Immature natural killer cell (primary cell): ENCODE measurements at regions not wholly inside any gene's neighbourhood (a gene's known extent, or its start where the extent isn't known, plus 50 kb on each side); places are given as distances from the start of the nearest gene placed in this dataset.
A peak's percentile ranks its signal among the peaks of the same experiment; 100 is the strongest.

Experiments
- DNase-seq, 3 donors: peaks; one replicate each; pipeline ENCODE4 v3.0.0; 2022; ENCODE audit warnings: mixed read lengths in 1 of 3
- H3K27ac Mint-ChIP-seq, 6 donors: one replicate each; pipeline ENCODE4 v1.8.0; 2020; ENCODE audit warnings: mixed read lengths in 6 of 6, mild to moderate bottlenecking in 5 of 6, inconsistent platforms in 4 of 6, moderate library complexity in 3 of 6
- H3K27me3 Mint-ChIP-seq, 3 donors: one replicate each; pipeline ENCODE4 v1.8.0; 2020 to 2021; ENCODE audit warnings: low read depth in 3 of 3, mild to moderate bottlenecking in 3 of 3, mixed read lengths in 3 of 3, moderate library complexity in 3 of 3, inconsistent platforms in 1 of 3
- H3K36me3 Mint-ChIP-seq, 3 donors: one replicate each; pipeline ENCODE4 v1.8.0; 2020; ENCODE audit warnings: mixed read lengths in 3 of 3, inconsistent platforms in 2 of 3, mild to moderate bottlenecking in 2 of 3
- H3K4me1 Mint-ChIP-seq, 2 donors: one replicate each; pipeline ENCODE4 v1.8.0; 2020; ENCODE audit warnings: inconsistent platforms in 2 of 2, mild to moderate bottlenecking in 2 of 2, mixed read lengths in 2 of 2, moderate library complexity in 1 of 2
- H3K4me3 Mint-ChIP-seq, 5 donors: one replicate each; pipeline ENCODE4 v1.8.0; 2020; ENCODE audit warnings: mild to moderate bottlenecking in 5 of 5, mixed read lengths in 5 of 5, inconsistent platforms in 3 of 5, moderate library complexity in 3 of 5
- H3K9me3 Mint-ChIP-seq, 6 donors: one replicate each; pipeline ENCODE4 v1.8.0; 2020; ENCODE audit warnings: mild to moderate bottlenecking in 6 of 6, mixed read lengths in 6 of 6, inconsistent platforms in 4 of 6, moderate library complexity in 3 of 6

GRCh38 chr2:242030226-242030575 lies 160.7 kb downstream of the RTP5 start:
- H3K27ac Mint-ChIP-seq = peak overlapping the region in 1 of 6 donors; percentile 17
- H3K36me3 Mint-ChIP-seq = peaks cover 0 to 4% (median 0%) of the 10 kb centered on the region in 3 donors
- peaks cover 21 to 69% (median 56%) of the 10 kb centered on the region in 3 donors for H3K27me3 Mint-ChIP-seq
- no peak for DNase-seq
- no peak overlapping the region for H3K4me3 Mint-ChIP-seq
- peaks cover 35 to 48% of the 10 kb centered on the region in 2 donors for H3K4me1 Mint-ChIP-seq
- H3K9me3 Mint-ChIP-seq = peaks cover 0 to 5% (median 0%) of the 10 kb centered on the region in 6 donors

- H3K27ac Mint-ChIP-seq = peak overlapping the region in 4 of 6 donors; percentile 64 to 87 (median 82)
- H3K27me3 Mint-ChIP-seq = peaks cover 22 to 64% (median 54%) of the 10 kb centered on the region in 3 donors
- H3K36me3 Mint-ChIP-seq = peaks cover 0 to 4% (median 0%) of the 10 kb centered on the region in 3 donors
- peak overlapping the region; percentile 65 to 85 (median 76) for H3K4me3 Mint-ChIP-seq
- H3K4me1 Mint-ChIP-seq = peaks cover 35 to 48% of the 10 kb centered on the region in 2 donors
- no peak for DNase-seq
- peaks cover 0 to 5% (median 0%) of the 10 kb centered on the region in 6 donors for H3K9me3 Mint-ChIP-seq
Measured at GRCh38 chr2:242030858-242031257, 161.3 kb downstream of the RTP5 start.

- peaks cover 35 to 48% of the 10 kb centered on the region in 2 donors for H3K4me1 Mint-ChIP-seq
- peak; percentile 79 to 83 (median 80) for DNase-seq
- H3K27ac Mint-ChIP-seq = peak overlapping the region; percentile 63 to 87 (median 80)
- peaks cover 23 to 60% (median 53%) of the 10 kb centered on the region in 3 donors for H3K27me3 Mint-ChIP-seq
- H3K4me3 Mint-ChIP-seq = peak overlapping the region; percentile 65 to 85 (median 76)
- H3K36me3 Mint-ChIP-seq = peaks cover 0 to 4% (median 0%) of the 10 kb centered on the region in 3 donors
- peaks cover 0 to 5% (median 0%) of the 10 kb centered on the region in 6 donors for H3K9me3 Mint-ChIP-seq
Measured at GRCh38 chr2:242031481-242032019, 162.0 kb downstream of the RTP5 start.

GRCh38 chr2:242032780-242033656 lies 163.5 kb downstream of the RTP5 start:
- Mint-ChIP-seq H3K27me3 (peaks cover 16 to 61% (median 56%) of the 10 kb centered on the region in 3 donors), H3K27ac (peak overlapping the region in 2 of 6 donors; percentile 65 to 82), H3K4me3 (peak overlapping the region in 2 of 5 donors; percentile 2 to 6), H3K9me3 (peaks cover 0 to 5% (median 0%) of the 10 kb centered on the region in 6 donors), H3K4me1 (peaks cover 35 to 48% of the 10 kb centered on the region in 2 donors), H3K36me3 (peaks cover 0 to 4% (median 0%) of the 10 kb centered on the region in 3 donors)
- no peak for DNase-seq

GRCh38 chr2:242034138-242034537 lies 164.6 kb downstream of the RTP5 start:
- Mint-ChIP-seq H3K9me3 (peaks cover 0 to 5% (median 0%) of the 10 kb centered on the region in 6 donors), H3K4me1 (peaks cover 35 to 48% of the 10 kb centered on the region in 2 donors), H3K36me3 (no peaks in the 10 kb centered on the region), H3K27me3 (peaks cover 22 to 58% (median 55%) of the 10 kb centered on the region in 3 donors), H3K27ac (peak overlapping the region in 1 of 6 donors; percentile 64), H3K4me3 (no peak overlapping the region)
- no peak for DNase-seq

- H3K9me3 Mint-ChIP-seq = peaks cover 0 to 5% (median 0%) of the 10 kb centered on the region in 6 donors
- no peak overlapping the region for H3K4me3 Mint-ChIP-seq
- H3K4me1 Mint-ChIP-seq = peaks cover 33 to 37% of the 10 kb centered on the region in 2 donors
- DNase-seq = no peak
- no peaks in the 10 kb centered on the region for H3K36me3 Mint-ChIP-seq
- H3K27me3 Mint-ChIP-seq = peaks cover 24 to 51% (median 47%) of the 10 kb centered on the region in 3 donors
- no peak overlapping the region for H3K27ac Mint-ChIP-seq
Measured at GRCh38 chr2:242034996-242035814, 165.7 kb downstream of the RTP5 start.

- peaks cover 0 to 5% (median 0%) of the 10 kb centered on the region in 6 donors for H3K9me3 Mint-ChIP-seq
- H3K4me3 Mint-ChIP-seq = no peak overlapping the region
- peaks cover 20 to 45% (median 41%) of the 10 kb centered on the region in 3 donors for H3K27me3 Mint-ChIP-seq
- no peak for DNase-seq
- no peaks in the 10 kb centered on the region for H3K36me3 Mint-ChIP-seq
- no peak overlapping the region for H3K27ac Mint-ChIP-seq
- peaks cover 25 to 29% of the 10 kb centered on the region in 2 donors for H3K4me1 Mint-ChIP-seq
Measured at GRCh38 chr2:242035858-242036652, 166.5 kb downstream of the RTP5 start.

- Mint-ChIP-seq H3K27ac (no peak overlapping the region), H3K4me1 (peaks cover 19 to 23% of the 10 kb centered on the region in 2 donors), H3K27me3 (peaks cover 19 to 44% (median 35%) of the 10 kb centered on the region in 3 donors), H3K36me3 (no peaks in the 10 kb centered on the region), H3K4me3 (no peak overlapping the region), H3K9me3 (peaks cover 0 to 3% (median 0%) of the 10 kb centered on the region in 6 donors)
- no peak for DNase-seq
Measured at GRCh38 chr2:242036653-242036950, 167.1 kb downstream of the RTP5 start.

- H3K4me1 Mint-ChIP-seq = peaks cover 7 to 9% of the 10 kb centered on the region in 2 donors
- no peaks in the 10 kb centered on the region for H3K9me3 Mint-ChIP-seq
- peak overlapping the region in 1 of 5 donors; percentile 44 for H3K4me3 Mint-ChIP-seq
- peaks cover 0 to 3% (median 0%) of the 10 kb centered on the region in 3 donors for H3K36me3 Mint-ChIP-seq
- peaks cover 21 to 46% (median 35%) of the 10 kb centered on the region in 3 donors for H3K27me3 Mint-ChIP-seq
- H3K27ac Mint-ChIP-seq = no peak overlapping the region
- DNase-seq = no peak
Measured at GRCh38 chr2:242038166-242038927, 168.8 kb downstream of the RTP5 start.

GRCh38 chr2:242038928-242039341 lies 169.4 kb downstream of the RTP5 start:
- H3K4me3 Mint-ChIP-seq = no peak overlapping the region
- H3K27ac Mint-ChIP-seq = no peak overlapping the region
- DNase-seq = no peak
- H3K4me1 Mint-ChIP-seq = peaks cover 2 to 3% of the 10 kb centered on the region in 2 donors
- peaks cover 25 to 40% (median 34%) of the 10 kb centered on the region in 3 donors for H3K27me3 Mint-ChIP-seq
- no peaks in the 10 kb centered on the region for H3K9me3 Mint-ChIP-seq
- peaks cover 0 to 3% (median 0%) of the 10 kb centered on the region in 3 donors for H3K36me3 Mint-ChIP-seq

GRCh38 chr2:242040303-242040655 lies 170.8 kb downstream of the RTP5 start:
- DNase-seq = no peak
- Mint-ChIP-seq H3K27me3 (peaks cover 25 to 33% (median 31%) of the 10 kb centered on the region in 3 donors), H3K36me3 (peaks cover 0 to 3% (median 0%) of the 10 kb centered on the region in 3 donors), H3K4me3 (no peak overlapping the region), H3K27ac (peak overlapping the region in 1 of 6 donors; percentile 45), H3K9me3 (no peaks in the 10 kb centered on the region), H3K4me1 (no peaks in the 10 kb centered on the region)

- no peak for DNase-seq
- no peaks in the 10 kb centered on the region for H3K4me1 Mint-ChIP-seq
- no peaks in the 10 kb centered on the region for H3K9me3 Mint-ChIP-seq
- no peak overlapping the region for H3K27ac Mint-ChIP-seq
- H3K36me3 Mint-ChIP-seq = peaks cover 0 to 3% (median 0%) of the 10 kb centered on the region in 3 donors
- no peak overlapping the region for H3K4me3 Mint-ChIP-seq
- peaks cover 25 to 33% (median 31%) of the 10 kb centered on the region in 3 donors for H3K27me3 Mint-ChIP-seq
Measured at GRCh38 chr2:242040681-242041080, 171.2 kb downstream of the RTP5 start.
